Ishikawa (cell line): ENCODE measurements at regions not wholly inside any gene's neighbourhood (a gene's known extent, or its start where the extent isn't known, plus 50 kb on each side); places are given as distances from the start of the nearest gene placed in this dataset.

Experiments
- CEBPB ChIP-seq: IDR thresholded peaks from 2 replicates; pipeline ENCODE4 v1.6.1; 2012
- CREB1 ChIP-seq: IDR thresholded peaks from 2 replicates; pipeline ENCODE4 v1.6.1; 2012; ENCODE audit warnings: low read depth
- EGR1 ChIP-seq: IDR thresholded peaks from 2 replicates; pipeline ENCODE4 v1.6.1; 2012
- EP300 ChIP-seq: IDR thresholded peaks from 2 replicates; pipeline ENCODE4 v1.6.1; 2012; ENCODE audit warnings: borderline replicate concordance
- FOXM1 ChIP-seq: IDR thresholded peaks from 2 replicates; pipeline ENCODE4 v1.6.1; 2012; ENCODE audit warnings: low read depth, borderline replicate concordance
- NFIC ChIP-seq: IDR thresholded peaks from 2 replicates; pipeline ENCODE4 v1.6.1; 2012
- RAD21 ChIP-seq: IDR thresholded peaks from 2 replicates; pipeline ENCODE4 v1.6.1; 2012; ENCODE audit warnings: low read depth
- TAF1 ChIP-seq: IDR thresholded peaks from 2 replicates; pipeline ENCODE4 v1.6.1; 2012; ENCODE audit warnings: low read depth, mild to moderate bottlenecking
- TCF12 ChIP-seq: IDR thresholded peaks from 2 replicates; pipeline ENCODE4 v1.6.1; 2012; ENCODE audit warnings: low read depth
- TEAD4 ChIP-seq: IDR thresholded peaks from 2 replicates; pipeline ENCODE4 v1.6.1; 2012
- USF1 ChIP-seq: IDR thresholded peaks from 2 replicates; pipeline ENCODE4 v1.6.1; 2012
- YY1 ChIP-seq: IDR thresholded peaks from 2 replicates; pipeline ENCODE4 v1.6.1; 2012; ENCODE audit warnings: low read depth
- ZBTB7A ChIP-seq: IDR thresholded peaks from 2 replicates; pipeline ENCODE4 v1.6.1; 2012; ENCODE audit warnings: low read depth
- TF ChIP-seq, protein P1 (sequence below): IDR thresholded peaks from 2 replicates; pipeline ENCODE4 v1.6.1; 2012; ENCODE audit warnings: low read depth, mild to moderate bottlenecking
- TF ChIP-seq, protein P2 (sequence below): IDR thresholded peaks from 2 replicates; pipeline ENCODE4 v1.6.1; 2012

GRCh38 chr6:27593861-27594260 lies 121.0 kb upstream of the ZNF184 start:
- TF ChIP-seq, protein P1, sequence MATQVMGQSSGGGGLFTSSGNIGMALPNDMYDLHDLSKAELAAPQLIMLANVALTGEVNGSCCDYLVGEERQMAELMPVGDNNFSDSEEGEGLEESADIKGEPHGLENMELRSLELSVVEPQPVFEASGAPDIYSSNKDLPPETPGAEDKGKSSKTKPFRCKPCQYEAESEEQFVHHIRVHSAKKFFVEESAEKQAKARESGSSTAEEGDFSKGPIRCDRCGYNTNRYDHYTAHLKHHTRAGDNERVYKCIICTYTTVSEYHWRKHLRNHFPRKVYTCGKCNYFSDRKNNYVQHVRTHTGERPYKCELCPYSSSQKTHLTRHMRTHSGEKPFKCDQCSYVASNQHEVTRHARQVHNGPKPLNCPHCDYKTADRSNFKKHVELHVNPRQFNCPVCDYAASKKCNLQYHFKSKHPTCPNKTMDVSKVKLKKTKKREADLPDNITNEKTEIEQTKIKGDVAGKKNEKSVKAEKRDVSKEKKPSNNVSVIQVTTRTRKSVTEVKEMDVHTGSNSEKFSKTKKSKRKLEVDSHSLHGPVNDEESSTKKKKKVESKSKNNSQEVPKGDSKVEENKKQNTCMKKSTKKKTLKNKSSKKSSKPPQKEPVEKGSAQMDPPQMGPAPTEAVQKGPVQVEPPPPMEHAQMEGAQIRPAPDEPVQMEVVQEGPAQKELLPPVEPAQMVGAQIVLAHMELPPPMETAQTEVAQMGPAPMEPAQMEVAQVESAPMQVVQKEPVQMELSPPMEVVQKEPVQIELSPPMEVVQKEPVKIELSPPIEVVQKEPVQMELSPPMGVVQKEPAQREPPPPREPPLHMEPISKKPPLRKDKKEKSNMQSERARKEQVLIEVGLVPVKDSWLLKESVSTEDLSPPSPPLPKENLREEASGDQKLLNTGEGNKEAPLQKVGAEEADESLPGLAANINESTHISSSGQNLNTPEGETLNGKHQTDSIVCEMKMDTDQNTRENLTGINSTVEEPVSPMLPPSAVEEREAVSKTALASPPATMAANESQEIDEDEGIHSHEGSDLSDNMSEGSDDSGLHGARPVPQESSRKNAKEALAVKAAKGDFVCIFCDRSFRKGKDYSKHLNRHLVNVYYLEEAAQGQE = no peak

DNA sequence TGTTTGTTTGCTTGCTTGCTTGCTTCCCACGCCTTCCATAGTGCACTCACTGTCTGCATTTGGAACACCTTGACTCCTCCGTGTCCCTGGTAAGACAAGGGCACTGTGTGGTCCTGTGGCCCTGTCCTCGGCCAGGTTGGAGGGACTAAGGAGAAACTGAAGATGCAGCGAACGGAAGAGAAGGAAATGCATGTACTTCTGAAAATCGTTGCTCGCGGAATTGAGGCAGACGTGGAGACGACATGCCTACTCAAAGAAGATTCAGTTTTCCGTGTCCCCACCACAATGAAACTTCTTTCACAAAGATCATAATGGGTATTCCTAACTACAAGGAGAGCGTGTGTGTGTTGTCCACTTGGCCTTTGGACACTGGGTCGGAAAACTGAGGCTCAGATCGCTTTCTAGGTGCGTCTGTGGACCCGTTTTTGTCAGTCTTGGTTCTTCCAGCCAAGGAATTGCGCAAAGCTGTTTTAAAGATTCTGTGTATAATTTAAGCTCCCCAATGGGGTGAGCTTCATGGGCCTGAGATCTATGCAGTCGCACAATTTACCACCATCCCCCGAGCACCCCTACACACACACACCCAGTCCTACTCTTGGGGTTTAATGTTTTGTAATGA lies 120.4 kb upstream of the ZNF184 start:
- TF ChIP-seq CEBPB = no peak
- TF ChIP-seq USF1 = no peak
- TF ChIP-seq, protein P1 = no peak
- TF ChIP-seq, protein P2, sequence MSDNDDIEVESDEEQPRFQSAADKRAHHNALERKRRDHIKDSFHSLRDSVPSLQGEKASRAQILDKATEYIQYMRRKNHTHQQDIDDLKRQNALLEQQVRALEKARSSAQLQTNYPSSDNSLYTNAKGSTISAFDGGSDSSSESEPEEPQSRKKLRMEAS = no peak
- TF ChIP-seq TEAD4 = no peak
- no peak for TF ChIP-seq NFIC
- TF ChIP-seq EP300 = no peak
- TF ChIP-seq FOXM1 = no peak
- TF ChIP-seq CREB1 = no peak
- no peak for TF ChIP-seq EGR1
- TF ChIP-seq YY1 = no peak
- TF ChIP-seq TCF12 = no peak
- no peak for TF ChIP-seq RAD21
- TF ChIP-seq ZBTB7A = no peak
- no peak for TF ChIP-seq TAF1

GRCh38 chr6:27592481-27593199 lies 119.7 kb upstream of the ZNF184 start:
- TF ChIP-seq TEAD4 = peak; percentile 95
- TF ChIP-seq RAD21 = no peak
- TF ChIP-seq, protein P2 = no peak
- TF ChIP-seq YY1 = 0 out of 2 replicates have a peak, but pooled peaks have one; percentile 29
- no peak for TF ChIP-seq CREB1
- TF ChIP-seq FOXM1 = no peak
- 0 out of 2 replicates have a peak, but pooled peaks have one; percentile 33 for TF ChIP-seq TCF12
- TF ChIP-seq, protein P1 = peak; percentile 46; the same call in 1 of the 2 replicates
- TF ChIP-seq USF1 = no peak
- TF ChIP-seq TAF1 = no peak
- TF ChIP-seq EP300 = no peak
- TF ChIP-seq EGR1 = no peak
- no peak for TF ChIP-seq CEBPB
- no peak for TF ChIP-seq ZBTB7A
- no peak for TF ChIP-seq NFIC

- 0 out of 2 replicates have a peak, but pooled peaks have one; percentile 35 for TF ChIP-seq TCF12
- TF ChIP-seq YY1 = 0 out of 2 replicates have a peak, but pooled peaks have one; percentile 31
- no peak; the same call in 1 of the 2 replicates for TF ChIP-seq USF1
- peak; percentile 89 for TF ChIP-seq TEAD4
- TF ChIP-seq CEBPB = no peak
These were observed 119.0 kb upstream of the ZNF184 start for GRCh38 chr6:27591699-27592480.
